Neural crest cell (in vitro differentiated cells): ENCODE measurements at regions not wholly inside any gene's neighbourhood (a gene's known extent, or its start where the extent isn't known, plus 50 kb on each side); places are given as distances from the start of the nearest gene placed in this dataset.

Experiments
- DNase-seq: peaks from one replicate; pipeline ENCODE4 v3.0.0; 2021; ENCODE audit warnings: low read depth, mixed read lengths, low spot score
- H3K27ac Mint-ChIP-seq: one replicate; pipeline ENCODE4 v1.8.0; 2021; ENCODE audit warnings: mild to moderate bottlenecking, mixed read lengths; ENCODE audit not compliant: unreplicated experiment
- H3K27me3 Mint-ChIP-seq: 2 replicates; pipeline ENCODE4 v1.8.0; 2021; ENCODE audit warnings: low read depth, mild to moderate bottlenecking, mixed read lengths
- H3K36me3 Mint-ChIP-seq: 2 replicates; pipeline ENCODE4 v1.8.0; 2021; ENCODE audit warnings: low read depth, mild to moderate bottlenecking, mixed read lengths
- H3K4me1 Mint-ChIP-seq: 2 replicates; pipeline ENCODE4 v1.8.0; 2021; ENCODE audit warnings: mixed read lengths
- H3K4me3 Mint-ChIP-seq: one replicate; pipeline ENCODE4 v1.8.0; 2021; ENCODE audit warnings: mild to moderate bottlenecking, mixed read lengths
- H3K9me3 Mint-ChIP-seq: 2 replicates; pipeline ENCODE4 v1.8.0; 2021; ENCODE audit warnings: mixed read lengths
- CTCF ChIP-seq: fragments of 200-600 bp; sonication (generic); conservative IDR thresholded peaks from 2 replicates; pipeline ENCODE4 v1.5.0; 2021; ENCODE audit warnings: antibody characterized with exemption, mild to moderate bottlenecking

GRCh38 chr18:30929718-30930117, 112.8 kb downstream of the DSC3 start:
- peaks cover under 1% of the 10 kb centered on the region for H3K9me3 Mint-ChIP-seq
- no peaks in the 10 kb centered on the region for H3K36me3 Mint-ChIP-seq
- DNase-seq: no peak
- H3K27me3 Mint-ChIP-seq: no peaks in the 10 kb centered on the region
- no peak overlapping the region for H3K27ac Mint-ChIP-seq
- no peak overlapping the region for H3K4me3 Mint-ChIP-seq
- peaks cover 6% of the 10 kb centered on the region for H3K4me1 Mint-ChIP-seq
- TF ChIP-seq CTCF: no peak

GRCh38 chr18:30929065-30929464, 113.5 kb downstream of the DSC3 start:
- peaks cover 6% of the 10 kb centered on the region for H3K9me3 Mint-ChIP-seq
- TF ChIP-seq CTCF: no peak

GRCh38 chr18:30927517-30928075, 114.9 kb downstream of the DSC3 start:
- H3K27ac Mint-ChIP-seq: no peak overlapping the region
- no peak overlapping the region for H3K4me3 Mint-ChIP-seq

More at GRCh38 chr18:30929065-30929464, 113.5 kb downstream of the DSC3 start:
- Mint-ChIP-seq H3K36me3 (no peaks in the 10 kb centered on the region), H3K4me1 (peaks cover 6% of the 10 kb centered on the region), H3K27ac (no peak overlapping the region), H3K4me3 (no peak overlapping the region), H3K27me3 (no peaks in the 10 kb centered on the region)
- no peak for DNase-seq

GRCh38 chr18:30927042-30927441, 115.5 kb downstream of the DSC3 start:
- no peak for TF ChIP-seq CTCF
- peaks cover 6% of the 10 kb centered on the region for H3K9me3 Mint-ChIP-seq
- no peak for DNase-seq
- no peak overlapping the region for H3K27ac Mint-ChIP-seq
- H3K36me3 Mint-ChIP-seq: no peaks in the 10 kb centered on the region
- H3K4me1 Mint-ChIP-seq: peaks cover 6% of the 10 kb centered on the region
- H3K4me3 Mint-ChIP-seq: no peak overlapping the region
- no peaks in the 10 kb centered on the region for H3K27me3 Mint-ChIP-seq

More at GRCh38 chr18:30927517-30928075, 114.9 kb downstream of the DSC3 start:
- Mint-ChIP-seq H3K9me3 (peaks cover 6% of the 10 kb centered on the region), H3K36me3 (no peaks in the 10 kb centered on the region), H3K27me3 (no peaks in the 10 kb centered on the region), H3K4me1 (peaks cover 6% of the 10 kb centered on the region)
- TF ChIP-seq CTCF: no peak
- no peak for DNase-seq

- no peaks in the 10 kb centered on the region for H3K27me3 Mint-ChIP-seq
- H3K9me3 Mint-ChIP-seq: peaks cover 6% of the 10 kb centered on the region
- H3K36me3 Mint-ChIP-seq: no peaks in the 10 kb centered on the region
- no peak for DNase-seq
- H3K27ac Mint-ChIP-seq: no peak overlapping the region
- no peak overlapping the region for H3K4me3 Mint-ChIP-seq
- TF ChIP-seq CTCF: no peak
- H3K4me1 Mint-ChIP-seq: peaks cover 6% of the 10 kb centered on the region
Measured at GRCh38 chr18:30925795-30926194, 116.7 kb downstream of the DSC3 start.
